ENCODE measurements at regions not wholly inside any gene's neighbourhood (a gene's known extent, or its start where the extent isn't known, plus 50 kb on each side); places are given as distances from the start of the nearest gene placed in this dataset.
A peak's percentile ranks its signal among the peaks of the same experiment; 100 is the strongest.

DNA sequence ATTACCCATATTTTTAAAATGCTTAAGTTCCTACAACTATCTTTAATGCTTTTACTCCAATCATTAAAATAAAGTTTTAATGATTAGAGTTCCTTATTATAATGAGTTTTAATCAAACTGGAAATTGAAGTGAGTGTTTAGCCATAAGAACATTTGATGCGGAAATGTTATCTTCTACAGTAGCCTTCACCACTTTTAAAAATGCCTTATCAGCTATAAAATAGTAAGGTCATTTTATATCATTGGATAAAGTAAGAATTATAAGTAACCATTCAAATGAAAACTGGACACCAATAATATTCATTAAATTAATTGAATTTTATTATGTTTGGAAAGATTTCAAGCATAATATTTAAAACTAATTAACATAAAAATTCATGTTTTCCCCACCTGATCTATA is 825.0 kb upstream of the ROBO1 start:
- FAIRE-seq (no peak), DNase-seq (ENCODE audit: insufficient read length, low spot score) (no peak)
- TF ChIP-seq, protein P1, sequence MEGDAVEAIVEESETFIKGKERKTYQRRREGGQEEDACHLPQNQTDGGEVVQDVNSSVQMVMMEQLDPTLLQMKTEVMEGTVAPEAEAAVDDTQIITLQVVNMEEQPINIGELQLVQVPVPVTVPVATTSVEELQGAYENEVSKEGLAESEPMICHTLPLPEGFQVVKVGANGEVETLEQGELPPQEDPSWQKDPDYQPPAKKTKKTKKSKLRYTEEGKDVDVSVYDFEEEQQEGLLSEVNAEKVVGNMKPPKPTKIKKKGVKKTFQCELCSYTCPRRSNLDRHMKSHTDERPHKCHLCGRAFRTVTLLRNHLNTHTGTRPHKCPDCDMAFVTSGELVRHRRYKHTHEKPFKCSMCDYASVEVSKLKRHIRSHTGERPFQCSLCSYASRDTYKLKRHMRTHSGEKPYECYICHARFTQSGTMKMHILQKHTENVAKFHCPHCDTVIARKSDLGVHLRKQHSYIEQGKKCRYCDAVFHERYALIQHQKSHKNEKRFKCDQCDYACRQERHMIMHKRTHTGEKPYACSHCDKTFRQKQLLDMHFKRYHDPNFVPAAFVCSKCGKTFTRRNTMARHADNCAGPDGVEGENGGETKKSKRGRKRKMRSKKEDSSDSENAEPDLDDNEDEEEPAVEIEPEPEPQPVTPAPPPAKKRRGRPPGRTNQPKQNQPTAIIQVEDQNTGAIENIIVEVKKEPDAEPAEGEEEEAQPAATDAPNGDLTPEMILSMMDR (IDR thresholded peaks at IDR 0.05; ENCODE audit: insufficient read depth, missing control alignments): no peak

DNA sequence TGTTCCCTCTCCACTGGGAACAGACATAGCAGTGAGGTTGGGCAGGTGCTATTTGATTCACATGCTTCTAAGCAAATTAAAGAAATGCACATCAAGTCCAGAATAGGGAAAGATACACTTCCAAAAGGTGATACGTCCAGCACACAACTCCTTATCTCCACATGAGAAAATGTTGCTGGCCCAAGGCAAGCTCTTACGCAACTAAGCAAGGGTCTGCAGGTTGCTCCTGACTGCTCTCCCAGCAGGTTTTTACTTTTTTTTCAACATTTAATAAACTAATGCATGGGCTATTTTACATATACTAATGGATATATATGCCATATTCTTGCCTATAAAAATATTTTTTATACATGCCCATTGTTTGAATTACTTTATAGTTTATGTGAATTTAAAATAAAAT is 818.5 kb upstream of the ROBO1 start:
- DNase-seq (ENCODE audit: insufficient read length, low spot score): no peak
- FAIRE-seq: no peak
- TF ChIP-seq, protein P1 (IDR thresholded peaks at IDR 0.05; ENCODE audit: insufficient read depth, missing control alignments): no peak

DNA sequence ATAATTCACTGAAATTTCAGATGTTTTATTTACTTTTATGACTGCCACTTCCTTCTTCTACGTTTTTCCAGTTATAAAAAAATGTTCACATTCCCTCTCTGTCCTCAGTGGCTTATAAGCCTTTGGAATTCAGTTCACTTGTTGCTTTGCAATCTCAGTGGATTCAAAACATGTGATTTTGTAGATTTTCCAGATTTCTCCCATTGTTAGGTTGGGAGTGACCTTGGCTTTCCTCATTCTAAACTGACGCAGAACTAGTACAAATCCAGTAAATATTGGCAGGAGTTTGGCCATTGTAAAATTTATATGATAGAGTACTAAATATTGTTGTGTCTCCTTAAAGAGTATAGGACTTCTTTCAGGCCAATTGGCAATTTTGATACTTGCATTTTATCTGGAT is 812.3 kb upstream of the ROBO1 start:
- no peak for FAIRE-seq
- DNase-seq (ENCODE audit: insufficient read length, low spot score): no peak
- TF ChIP-seq, protein P1 (IDR thresholded peaks at IDR 0.05; ENCODE audit: insufficient read depth, missing control alignments): no peak

DNA sequence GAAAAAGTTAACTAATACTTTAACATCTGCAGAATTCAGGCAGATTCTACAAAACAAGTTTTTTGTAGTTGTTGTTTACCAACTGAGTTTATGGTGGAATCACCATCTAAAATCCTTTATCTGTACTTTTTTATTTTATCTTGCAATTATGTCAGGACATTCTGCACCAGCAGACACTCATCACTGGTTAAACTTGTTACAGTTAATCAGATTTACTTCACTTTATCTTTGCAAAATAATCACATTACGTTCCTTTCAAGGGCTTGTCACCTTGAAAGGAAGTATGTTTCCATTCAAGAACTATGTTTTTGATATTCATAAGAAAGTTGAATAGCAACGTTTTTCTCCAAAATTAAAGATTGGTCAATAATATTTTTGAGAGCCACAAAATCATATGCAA is 796.6 kb upstream of the ROBO1 start:
- DNase-seq (ENCODE audit: insufficient read length, low spot score) (no peak), FAIRE-seq (peak; percentile 60)
- TF ChIP-seq, protein P1 (IDR thresholded peaks at IDR 0.05; ENCODE audit: insufficient read depth, missing control alignments): no peak

DNA sequence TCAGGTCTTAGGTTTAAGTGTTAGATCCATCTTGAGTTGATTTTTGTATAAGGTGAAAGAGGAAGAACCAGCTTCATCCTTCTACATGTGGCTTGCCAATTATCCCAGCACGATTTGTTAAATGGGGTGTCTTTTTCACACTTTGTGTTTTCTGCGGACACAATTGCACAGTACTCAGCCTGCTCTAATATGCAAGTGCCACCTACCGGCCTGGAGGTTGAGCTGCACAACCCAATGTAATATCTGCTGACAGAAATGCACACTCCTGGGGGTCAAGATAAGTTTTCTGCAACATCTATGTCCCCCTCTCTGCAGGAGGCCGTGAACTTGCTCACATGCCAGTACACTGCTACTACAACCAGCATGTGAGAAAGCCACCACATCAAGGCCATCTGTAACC is 791.9 kb upstream of the ROBO1 start:
- DNase-seq (ENCODE audit: insufficient read length, low spot score): no peak
- TF ChIP-seq, protein P1 (IDR thresholded peaks at IDR 0.05; ENCODE audit: insufficient read depth, missing control alignments): no peak
- no peak for FAIRE-seq

DNA sequence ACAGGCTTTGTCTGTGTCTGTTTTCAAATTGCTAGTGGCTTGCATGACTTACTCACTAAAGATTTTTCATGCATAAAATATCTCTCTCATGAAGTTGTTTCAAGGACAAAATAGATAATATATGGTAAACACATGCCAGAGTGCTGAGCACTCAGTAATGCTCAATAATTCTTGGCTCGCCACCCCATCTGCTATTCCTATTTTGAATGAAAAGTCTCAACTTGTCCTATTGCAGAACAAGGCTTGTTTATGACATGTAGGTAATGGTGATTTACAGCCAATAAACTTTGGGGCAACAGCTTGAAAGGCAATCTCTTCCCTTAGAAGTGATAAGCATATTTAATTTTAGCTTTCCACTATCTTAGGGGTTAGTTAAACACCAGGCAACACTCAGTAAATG is 789.0 kb upstream of the ROBO1 start:
- DNase-seq (ENCODE audit: insufficient read length, low spot score) (no peak), FAIRE-seq (peak; percentile 53)
- TF ChIP-seq, protein P1 (IDR thresholded peaks at IDR 0.05; ENCODE audit: insufficient read depth, missing control alignments): no peak

DNA sequence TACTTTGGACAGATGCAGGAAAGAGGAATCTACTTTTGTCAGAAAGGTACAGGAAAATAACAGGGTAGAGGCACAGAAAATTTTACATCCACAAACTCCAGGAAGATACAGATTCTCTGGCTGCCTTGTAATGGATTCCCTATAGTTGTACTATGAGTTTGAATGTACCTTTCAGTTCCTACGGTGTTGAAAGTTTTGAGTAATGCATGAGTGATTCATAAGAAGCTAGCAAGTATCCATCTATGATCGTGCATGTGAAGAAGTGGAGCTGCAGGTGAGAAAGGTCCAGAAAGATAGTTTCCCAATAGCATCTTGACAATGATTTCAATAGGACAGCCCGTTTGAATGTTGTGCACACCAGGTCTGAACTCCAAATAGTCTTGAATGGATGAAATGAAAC is 786.5 kb upstream of the ROBO1 start:
- FAIRE-seq (peak; percentile 66), DNase-seq (ENCODE audit: insufficient read length, low spot score) (no peak)
- TF ChIP-seq, protein P1 (IDR thresholded peaks at IDR 0.05; ENCODE audit: insufficient read depth, missing control alignments): no peak
